GM23248 (cell line): ENCODE measurements at regions not wholly inside any gene's neighbourhood (a gene's known extent, or its start where the extent isn't known, plus 50 kb on each side); places are given as distances from the start of the nearest gene placed in this dataset.

Experiments
- DNase-seq: peaks from one replicate; pipeline ENCODE4 v3.0.0-alpha.2; 2015
- H2AFZ ChIP-seq: fragments of 200-600 bp; sonication (generic); 2 replicates; pipeline ENCODE4 v1.6.1; 2016; ENCODE audit warnings: antibody characterized with exemption
- H3F3A ChIP-seq: fragments of 200-600 bp; sonication (generic); 2 replicates; pipeline ENCODE4 v1.6.1; 2016; ENCODE audit warnings: mild to moderate bottlenecking, antibody characterized with exemption, mixed run types; ENCODE audit not compliant: insufficient read depth
- H3K27ac ChIP-seq: fragments of 200-600 bp; sonication (generic); 2 replicates; pipeline ENCODE4 v1.5.1; 2016; ENCODE audit warnings: mild to moderate bottlenecking
- H3K27me3 ChIP-seq: fragments of 200-600 bp; sonication (generic); replicated peaks from 2 replicates; pipeline ENCODE4 v1.6.1; 2016; ENCODE audit warnings: mild to moderate bottlenecking; ENCODE audit not compliant: insufficient read depth
- H3K36me3 ChIP-seq: fragments of 200-600 bp; sonication (generic); 2 replicates; pipeline ENCODE4 v1.6.1; 2016; ENCODE audit warnings: low read depth, mild to moderate bottlenecking
- H3K4me1 ChIP-seq: fragments of 200-600 bp; sonication (generic); 2 replicates; pipeline ENCODE4 v1.6.1; 2016; ENCODE audit warnings: mild to moderate bottlenecking; ENCODE audit not compliant: insufficient read depth
- H3K4me2 ChIP-seq: fragments of 200-600 bp; sonication (generic); one replicate; pipeline ENCODE4 v1.6.1; 2016; ENCODE audit warnings: mild to moderate bottlenecking; ENCODE audit not compliant: unreplicated experiment
- H3K4me3 ChIP-seq: fragments of 200-600 bp; sonication (generic); 2 replicates; pipeline ENCODE4 v1.5.1; 2016; ENCODE audit warnings: mild to moderate bottlenecking
- H3K79me2 ChIP-seq: fragments of 200-600 bp; sonication (generic); 2 replicates; pipeline ENCODE4 v1.6.1; 2016; ENCODE audit warnings: mild to moderate bottlenecking; ENCODE audit not compliant: insufficient read depth
- H3K9ac ChIP-seq: fragments of 200-600 bp; sonication (generic); 2 replicates; pipeline ENCODE4 v1.6.1; 2016; ENCODE audit warnings: mild to moderate bottlenecking
- H3K9me2 ChIP-seq: fragments of 200-600 bp; sonication (generic); 2 replicates; pipeline ENCODE4 v1.6.1; 2016; ENCODE audit warnings: mixed run types, mild to moderate bottlenecking, moderate library complexity; ENCODE audit not compliant: insufficient read depth
- H3K9me3 ChIP-seq: fragments of 200-600 bp; sonication (generic); one replicate; pipeline ENCODE4 v1.6.1; 2017; ENCODE audit warnings: low read depth
- H4K20me1 ChIP-seq: fragments of 200-600 bp; sonication (generic); 2 replicates; pipeline ENCODE4 v1.6.0; 2016; ENCODE audit not compliant: insufficient read depth
- EZH2 ChIP-seq: fragments of 200-600 bp; sonication (generic); IDR thresholded peaks from 2 replicates; pipeline ENCODE4 v1.6.1; 2018; ENCODE audit warnings: antibody characterized with exemption, mild to moderate bottlenecking; ENCODE audit not compliant: insufficient read depth, poor library complexity, severe bottlenecking
- EZH2phosphoT487 ChIP-seq: fragments of 200-600 bp; sonication (generic); IDR thresholded peaks from 2 replicates; pipeline ENCODE4 v1.6.1; 2018; ENCODE audit warnings: antibody characterized with exemption, moderate library complexity, mild to moderate bottlenecking, low read depth; ENCODE audit not compliant: insufficient read depth
- WGBS, 2 experiments: methylation state at CpG; one replicate each; pipeline ENCODE4 v1.1.6; 2015 to 2017; ENCODE audit warnings: low lambda C conversion rate in 2 of 2, low coverage in 1 of 2; ENCODE audit errors: missing lambda C conversion rate in 2 of 2; 5-methylcytosine and 5-hydroxymethylcytosine counted together
- in situ Hi-C: fragments of 300-500 bp; cut with MboI; formaldehyde crosslinking; loops from 2 replicates; pipeline ENCODE4 v1.15.0; 2020

GRCh38 chr18:24801001-24801400, 340.6 kb downstream of the HRH4 start:
- TF ChIP-seq EZH2phosphoT487 (no peak), EZH2 (no peak)
- Histone ChIP-seq H3K4me1 (peaks cover 10% of the 10 kb centered on the region; the same call in 1 of the 2 replicates), H3K9me2 (no peaks in the 10 kb centered on the region), H3K9me3 (no peaks in the 10 kb centered on the region), H2AFZ (no peak overlapping the region), H3K4me2 (no peak overlapping the region), H3K9ac (no peak overlapping the region), H3K27me3 (peaks cover 16% of the 10 kb centered on the region; the same call in 1 of the 2 replicates), H3K27ac (no peak overlapping the region), H4K20me1 (no peaks in the 10 kb centered on the region), H3K4me3 (no peak overlapping the region), H3K36me3 (no peaks in the 10 kb centered on the region), H3K79me2 (no peaks in the 10 kb centered on the region), H3F3A (peaks cover 7% of the 10 kb centered on the region; the same call in 1 of the 2 replicates)
- WGBS, 2 experiments, result 48 to 50% methylated on average over 1 of the region's 1 CpG
- in situ Hi-C loops, result no loop called here
- peak; percentile 40 for DNase-seq

- Histone ChIP-seq H4K20me1 (no peaks in the 10 kb centered on the region), H3K36me3 (no peaks in the 10 kb centered on the region), H3K27ac (no peak overlapping the region), H3F3A (peaks cover 7% of the 10 kb centered on the region; the same call in 1 of the 2 replicates), H3K79me2 (no peaks in the 10 kb centered on the region), H3K27me3 (peaks cover 14% of the 10 kb centered on the region; the same call in 1 of the 2 replicates), H3K4me2 (no peak overlapping the region), H3K4me3 (no peak overlapping the region), H3K9me2 (no peaks in the 10 kb centered on the region), H3K9ac (no peak overlapping the region), H3K9me3 (no peaks in the 10 kb centered on the region), H2AFZ (no peak overlapping the region), H3K4me1 (peaks cover 10% of the 10 kb centered on the region; the same call in 1 of the 2 replicates)
- in situ Hi-C loops, result no loop called here
- no peak for DNase-seq
- TF ChIP-seq EZH2phosphoT487, result no peak
Observed at GRCh38 chr18:24802456-24802855, 342.0 kb downstream of the HRH4 start.

- Histone ChIP-seq H3K4me2 (no peak overlapping the region), H3K79me2 (no peaks in the 10 kb centered on the region), H4K20me1 (no peaks in the 10 kb centered on the region), H3K9ac (no peak overlapping the region), H3K27ac (no peak overlapping the region), H3F3A (peaks cover 7% of the 10 kb centered on the region; the same call in 1 of the 2 replicates), H3K36me3 (no peaks in the 10 kb centered on the region), H3K9me2 (no peaks in the 10 kb centered on the region), H3K27me3 (0 out of 2 replicates have a peak, but pooled peaks cover 8% of the 10 kb centered on the region), H3K4me3 (no peak overlapping the region), H2AFZ (no peak overlapping the region), H3K9me3 (no peaks in the 10 kb centered on the region), H3K4me1 (peaks cover 10% of the 10 kb centered on the region; the same call in 1 of the 2 replicates)
- WGBS, 2 experiments, result 74 to 75% methylated on average over 5 of the region's 5 CpGs
- no peak for DNase-seq
- TF ChIP-seq EZH2 (no peak), EZH2phosphoT487 (no peak)
- in situ Hi-C loops, result no loop called here
Observed at GRCh38 chr18:24805156-24805555, 344.7 kb downstream of the HRH4 start.

- TF ChIP-seq EZH2phosphoT487, result no peak
- TF ChIP-seq EZH2, result no peak
- in situ Hi-C loops, result no loop called here
Observed at GRCh38 chr18:24809173-24809950, 348.9 kb downstream of the HRH4 start.

More at GRCh38 chr18:24809173-24809950, 348.9 kb downstream of the HRH4 start:
- Histone ChIP-seq H3F3A (no peaks in the 10 kb centered on the region), H3K27me3 (0 out of 2 replicates have a peak, but pooled peaks cover 8% of the 10 kb centered on the region), H2AFZ (no peak overlapping the region), H3K36me3 (no peaks in the 10 kb centered on the region), H3K4me1 (no peaks in the 10 kb centered on the region), H3K9ac (no peak overlapping the region), H3K79me2 (no peaks in the 10 kb centered on the region), H3K27ac (no peak overlapping the region), H3K9me3 (no peaks in the 10 kb centered on the region), H3K9me2 (no peaks in the 10 kb centered on the region), H4K20me1 (no peaks in the 10 kb centered on the region), H3K4me3 (no peak overlapping the region), H3K4me2 (no peak overlapping the region)
- whole genome bisulfite sequencing, 2 experiments, result 65 to 70% methylated on average over 7 of the region's 7 CpGs
- DNase-seq, result no peak
